H1 (cell line): ENCODE measurements at regions not wholly inside any gene's neighbourhood (a gene's known extent, or its start where the extent isn't known, plus 50 kb on each side); places are given as distances from the start of the nearest gene placed in this dataset.
A peak's percentile ranks its signal among the peaks of the same experiment; 100 is the strongest.

Experiments used
- CTCF ChIA-PET: fragments of 300-600 bp; sonication (Branson Sonifier 250); formaldehyde crosslinking; loops from one replicate; lab custom pipeline; 2021; ENCODE audit not compliant: partially characterized antibody; lab: Charles Lee
- POLR2A ChIA-PET: fragments of 300-600 bp; sonication (Branson Sonifier 250); formaldehyde crosslinking; loops from one replicate; lab custom pipeline; 2021; ENCODE audit warnings: inconsistent platforms; ENCODE audit not compliant: partially characterized antibody; lab: Charles Lee
- DNase-seq, 2 experiments: peaks; one replicate each; pipeline versions ENCODE4 v3.0.0 to v3.0.0-alpha.2; 2010 to 2022; ENCODE audit warnings: low spot score in 2 of 2, low read depth in 1 of 2, mixed read lengths in 1 of 2
- FAIRE-seq: peaks from 2 replicates; lab custom pipeline; 2011; peaks lifted over from hg19 to GRCh38; lab: Jason Lieb, UNC
- H2AFZ ChIP-seq: 2 replicates; pipeline ENCODE4 v1.8.1; 2012; ENCODE audit warnings: low read length, inconsistent platforms
- H2AK5ac ChIP-seq: 2 replicates; pipeline ENCODE4 v1.6.1; 2013; ENCODE audit warnings: low read depth, low read length
- H2BK120ac ChIP-seq: replicated peaks from 2 replicates; pipeline ENCODE3; 2013; ENCODE audit warnings: low read depth, low read length, inconsistent platforms
- H2BK12ac ChIP-seq: 2 replicates; pipeline ENCODE4 v1.6.1; 2013; ENCODE audit warnings: low read depth, low read length
- H2BK15ac ChIP-seq: 2 replicates; pipeline ENCODE4 v1.6.1; 2013; ENCODE audit warnings: low read length
- H2BK20ac ChIP-seq: 2 replicates; pipeline ENCODE4 v1.6.1; 2013; ENCODE audit warnings: low read length
- H2BK5ac ChIP-seq: 2 replicates; pipeline ENCODE4 v1.6.1; 2013; ENCODE audit warnings: low read depth, low read length
- H3K14ac ChIP-seq: 2 replicates; pipeline ENCODE4 v1.6.1; 2013; ENCODE audit warnings: inconsistent platforms; ENCODE audit not compliant: insufficient read length
- H3K18ac ChIP-seq: 2 replicates; pipeline ENCODE4 v1.6.1; 2013; ENCODE audit warnings: low read length; ENCODE audit errors: extremely low read depth
- H3K23ac ChIP-seq: 2 replicates; pipeline ENCODE4 v1.6.1; 2013; ENCODE audit warnings: inconsistent platforms; ENCODE audit not compliant: insufficient read length
- H3K23me2 ChIP-seq: 2 replicates; pipeline ENCODE4 v1.6.1; 2013; ENCODE audit warnings: low read depth, low read length
- H3K27ac ChIP-seq: 2 replicates; pipeline ENCODE4 v1.6.1; 2011; ENCODE audit warnings: low read depth, low read length, inconsistent platforms
- H3K27me3 ChIP-seq, 4 experiments: replicated peaks in 1 of 4; 1 replicate in 1 of 4; 2 replicates in 3 of 4; pipeline versions ENCODE4 v1.6.1 to v1.8.1; 2011 to 2013; ENCODE audit warnings: low read length in 3 of 4, mild to moderate bottlenecking in 3 of 4, inconsistent platforms in 2 of 4, mixed read lengths in 2 of 4, moderate library complexity in 1 of 4; ENCODE audit not compliant: control insufficient read depth in 3 of 4, insufficient read depth in 3 of 4; ENCODE audit errors: extremely low read depth in 1 of 4
- H3K36me3 ChIP-seq, 4 experiments: 2 replicates each; pipeline versions ENCODE4 v1.6.1 to v1.8.1; 2011 to 2013; ENCODE audit warnings: mild to moderate bottlenecking in 4 of 4, low read length in 3 of 4, moderate library complexity in 2 of 4, control low read depth in 1 of 4, inconsistent platforms in 1 of 4; ENCODE audit not compliant: insufficient read depth in 4 of 4, control insufficient read depth in 2 of 4
- H3K4ac ChIP-seq: replicated peaks from 2 replicates; pipeline ENCODE3; 2013; ENCODE audit warnings: low read length, low read depth, mixed read lengths, inconsistent platforms; ENCODE audit not compliant: insufficient read length
- H3K4me1 ChIP-seq, 4 experiments: replicated peaks in 1 of 4; 1 replicate in 1 of 4; 2 replicates in 3 of 4; pipeline versions ENCODE4 v1.6.1 to v1.8.1; 2011 to 2013; ENCODE audit warnings: low read length in 3 of 4, inconsistent platforms in 2 of 4, mixed read lengths in 1 of 4; ENCODE audit not compliant: insufficient read depth in 4 of 4, control insufficient read depth in 3 of 4
- H3K4me2 ChIP-seq, 2 experiments: 2 replicates each; pipeline versions ENCODE4 v1.6.1 to v1.8.1; 2011 to 2013; ENCODE audit warnings: low read depth in 2 of 2, low read length in 2 of 2, control low read depth in 1 of 2, inconsistent platforms in 1 of 2, mild to moderate bottlenecking in 1 of 2; ENCODE audit not compliant: insufficient read depth in 1 of 2
- H3K4me3 ChIP-seq, 4 experiments: fragments of 200-600, 300-600 bp in 1 of 4; sonication (generic), shearing (Covaris generic), sonication (Bioruptor Twin) in 1 of 4; 2 replicates each; pipeline versions ENCODE4 v1.5.1 to v1.8.1; 2011 to 2016; ENCODE audit warnings: low read length in 4 of 4, low read depth in 3 of 4, control low read depth in 2 of 4, inconsistent platforms in 2 of 4, mild to moderate bottlenecking in 2 of 4, mixed read lengths in 1 of 4, moderate library complexity in 1 of 4; ENCODE audit not compliant: insufficient read depth in 2 of 4; ENCODE audit errors: extremely low read depth in 1 of 4
- H3K56ac ChIP-seq: replicated peaks from 2 replicates; pipeline ENCODE3; 2013; ENCODE audit warnings: low read depth, mild to moderate bottlenecking, mixed read lengths, low read length, inconsistent platforms; ENCODE audit not compliant: insufficient read length
- H3K79me1 ChIP-seq: 2 replicates; pipeline ENCODE4 v1.6.1; 2013; ENCODE audit warnings: low read depth, low read length, control low read depth
- H3K79me2 ChIP-seq, 2 experiments: 2 replicates each; pipeline versions ENCODE4 v1.6.1 to v1.8.1; 2012 to 2013; ENCODE audit warnings: low read length in 2 of 2, mild to moderate bottlenecking in 2 of 2, inconsistent platforms in 1 of 2; ENCODE audit not compliant: insufficient read depth in 2 of 2, control insufficient read depth in 1 of 2
- H3K9ac ChIP-seq, 4 experiments: replicated peaks in 1 of 4; 1 replicate in 1 of 4; 2 replicates in 3 of 4; pipeline versions ENCODE4 v1.6.1 to v1.8.1; 2011 to 2013; ENCODE audit warnings: low read depth in 3 of 4, low read length in 3 of 4, control low read depth in 2 of 4, mild to moderate bottlenecking in 2 of 4, moderate library complexity in 2 of 4, inconsistent platforms in 1 of 4; ENCODE audit errors: extremely low read depth in 1 of 4
- H3K9me3 ChIP-seq, 2 experiments: 2 replicates each; pipeline versions ENCODE4 v1.6.1 to v1.8.1; 2012 to 2013; ENCODE audit warnings: mild to moderate bottlenecking in 2 of 2, moderate library complexity in 2 of 2, control low read depth in 1 of 2, inconsistent platforms in 1 of 2, low read depth in 1 of 2, low read length in 1 of 2, mixed read lengths in 1 of 2; ENCODE audit not compliant: insufficient read depth in 2 of 2
- H4K20me1 ChIP-seq, 2 experiments: replicated peaks in 1 of 2; 2 replicates each; pipeline versions ENCODE3 to v1.8.1; 2011 to 2013; ENCODE audit warnings: inconsistent platforms in 2 of 2, low read length in 2 of 2, mild to moderate bottlenecking in 1 of 2; ENCODE audit not compliant: insufficient read depth in 2 of 2, control insufficient read depth in 1 of 2
- H4K5ac ChIP-seq: 2 replicates; pipeline ENCODE4 v1.6.1; 2013; ENCODE audit warnings: low read length, low read depth, mixed read lengths, inconsistent platforms; ENCODE audit not compliant: insufficient read length
- H4K8ac ChIP-seq: 2 replicates; pipeline ENCODE4 v1.8.0; 2013; ENCODE audit warnings: mild to moderate bottlenecking, moderate library complexity, low read length, inconsistent platforms; ENCODE audit not compliant: insufficient read depth; ENCODE audit errors: extremely low read depth
- H4K91ac ChIP-seq: replicated peaks from 2 replicates; pipeline ENCODE3; 2013; ENCODE audit warnings: low read length, mixed read lengths, inconsistent platforms; ENCODE audit not compliant: insufficient read length
- BACH1 ChIP-seq: IDR thresholded peaks from 2 replicates; pipeline ENCODE4 v1.6.1; 2012; ENCODE audit warnings: low read length, improper control_type of control experiment
- EGR1 ChIP-seq: IDR thresholded peaks from 2 replicates; pipeline ENCODE4 v1.6.1; 2011; ENCODE audit warnings: low read depth, low read length, borderline replicate concordance
- GABPA ChIP-seq: IDR thresholded peaks from 2 replicates; pipeline ENCODE4 v1.6.1; 2011; ENCODE audit warnings: mild to moderate bottlenecking, low read length, moderate library complexity, borderline replicate concordance; ENCODE audit not compliant: insufficient read depth
- SIN3A ChIP-seq, 2 experiments: IDR thresholded peaks in 1 of 2; conservative IDR thresholded peaks in 1 of 2; 2 replicates each; pipeline ENCODE4 v1.6.1; 2011 to 2012; ENCODE audit warnings: low read length in 2 of 2, improper control_type of control experiment in 1 of 2, low read depth in 1 of 2, mild to moderate bottlenecking in 1 of 2
- SP4 ChIP-seq: IDR thresholded peaks from 2 replicates; pipeline ENCODE4 v1.6.1; 2012; ENCODE audit warnings: low read length, inconsistent platforms
- TCF12 ChIP-seq: IDR thresholded peaks from 2 replicates; pipeline ENCODE4 v1.6.1; 2011; ENCODE audit warnings: low read depth, mild to moderate bottlenecking, low read length
- WGBS, 2 experiments: shearing (Covaris generic) in 1 of 2; methylation state at CpG; one replicate each; pipeline versions ENCODE4 v1.1.6 to v1.1.7; 2013 to 2015; ENCODE audit warnings: low lambda C conversion rate in 2 of 2, mixed read lengths in 2 of 2, inconsistent platforms in 1 of 2, low coverage in 1 of 2, missing lambda C conversion rate in 1 of 2; ENCODE audit not compliant: insufficient replicate concordance in 2 of 2, insufficient coverage in 1 of 2, insufficient read length in 1 of 2; ENCODE audit errors: extremely low coverage in 1 of 2, missing lambda C conversion rate in 1 of 2; 5-methylcytosine and 5-hydroxymethylcytosine counted together
- TF ChIP-seq, protein P1 (sequence below): IDR thresholded peaks from 2 replicates; pipeline ENCODE4 v1.6.1; 2012; ENCODE audit warnings: inconsistent platforms

- Histone ChIP-seq H3K79me2 (no peaks in the 10 kb centered on the region), H3K4me3 (no peak overlapping the region), H3K14ac (no peak overlapping the region), H4K91ac (no peak overlapping the region), H3K9ac (no peak overlapping the region), H3K4me1 (peaks cover 0 to 3% (median 1%) of the 10 kb centered on the region in 4 experiments; a peak in 2 of 7 replicates), H2BK12ac (no peak overlapping the region), H3K79me1 (no peaks in the 10 kb centered on the region), H2BK5ac (no peak overlapping the region), H4K5ac (no peak overlapping the region), H3K23ac (no peak overlapping the region), H3K56ac (no peak overlapping the region), H3K4me2 (no peak overlapping the region), H3K9me3 (no peaks in the 10 kb centered on the region), H2AFZ (no peak overlapping the region), H3K27ac (no peak overlapping the region), H2BK120ac (no peak overlapping the region), H3K18ac (no peak overlapping the region), H2AK5ac (no peak overlapping the region), H4K8ac (no peak overlapping the region), H2BK20ac (no peak overlapping the region), H3K23me2 (no peaks in the 10 kb centered on the region; the same call in 1 of the 2 replicates), H3K4ac (no peak overlapping the region), H3K27me3 (no peaks in the 10 kb centered on the region), H3K36me3 (no peaks in the 10 kb centered on the region), H4K20me1 (no peaks in the 10 kb centered on the region), H2BK15ac (0 out of 2 replicates have a peak overlapping the region, but pooled peaks have one; percentile 31)
- 90% methylated on average over 3 of the region's 3 CpGs; no CpG with 5 or more reads in 1 of the 2 experiments for WGBS, 2 experiments
- no peak for DNase-seq
- ChIA-PET POLR2A (no interaction called here), CTCF (interaction anchor here (0.6 kb wide), 2 partner anchors 94 to 1215 kb away, joined by 3 to 4 read pairs; no protein-coding TSS in a partner anchor)
- TF ChIP-seq EGR1 (no peak), GABPA (no peak), BACH1 (no peak), TCF12 (no peak), SIN3A (conservative IDR thresholded peaks at IDR 0.05 in 1 of 2, IDR thresholded peaks at IDR 0.05 in 1 of 2; ENCODE audit: low read depth in 1 of 2, low read length in 2 of 2) (no peak), SP4 (no peak)
- TF ChIP-seq, protein P1, sequence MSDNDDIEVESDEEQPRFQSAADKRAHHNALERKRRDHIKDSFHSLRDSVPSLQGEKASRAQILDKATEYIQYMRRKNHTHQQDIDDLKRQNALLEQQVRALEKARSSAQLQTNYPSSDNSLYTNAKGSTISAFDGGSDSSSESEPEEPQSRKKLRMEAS: no peak
- no peak for FAIRE-seq
Measured at GRCh38 chr9:13934416-13934815, 379.5 kb downstream of the NFIB start.
